ENCODE measurements at regions not wholly inside any gene's neighbourhood (a gene's known extent, or its start where the extent isn't known, plus 50 kb on each side); places are given as distances from the start of the nearest gene placed in this dataset.
A peak's percentile ranks its signal among the peaks of the same experiment; 100 is the strongest.

DNA sequence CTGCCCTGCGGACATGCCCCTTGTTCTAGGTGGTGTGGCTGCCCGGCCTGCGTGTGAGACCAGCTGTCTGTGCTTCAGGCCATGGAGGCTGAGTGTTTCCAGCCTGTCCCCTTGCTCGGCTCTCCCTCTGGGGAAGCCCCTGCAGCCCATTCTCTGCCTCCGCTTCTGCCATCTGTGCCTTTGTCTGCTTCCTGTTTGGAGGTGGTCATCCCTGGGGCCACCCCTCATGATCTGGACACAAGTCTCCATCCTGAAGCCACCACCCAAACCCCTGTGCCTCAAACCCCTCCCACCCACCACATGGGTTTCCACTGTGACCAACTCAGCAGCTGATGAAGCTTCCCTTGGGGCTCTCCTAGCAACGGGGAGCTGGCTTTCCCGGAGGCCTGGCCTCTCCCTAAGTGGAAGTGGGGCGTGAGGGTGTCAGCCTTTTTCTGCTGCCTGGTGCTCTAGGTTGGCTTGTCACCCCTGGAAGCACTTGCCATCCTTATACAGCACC lies 184.9 kb downstream of the SEC14L1 start:
- H3K9ac ChIP-seq, result peak overlapping the region; percentile 64
- no peak overlapping the region for H3K4me3 ChIP-seq (IDR thresholded peaks at IDR 0.05; ENCODE audit: insufficient read depth, low read depth, low read length)
- H3K27me3 ChIP-seq (ENCODE audit: insufficient read depth, low read depth), result no peaks in the 10 kb centered on the region
- no peaks in the 10 kb centered on the region for H4K20me1 ChIP-seq (ENCODE audit: insufficient read depth)
- H3K36me3 ChIP-seq (ENCODE audit: insufficient read depth), result no peaks in the 10 kb centered on the region
- peaks cover 61% of the 10 kb centered on the region for H3K4me1 ChIP-seq (ENCODE audit: low read depth, poor library complexity, severe bottlenecking)
- peak overlapping the region; percentile 74 for H3K27ac ChIP-seq
- H2AFZ ChIP-seq (ENCODE audit: low read depth), result peak overlapping the region; percentile 7; the same call in 1 of the 2 replicates
- TF ChIP-seq, protein P1, sequence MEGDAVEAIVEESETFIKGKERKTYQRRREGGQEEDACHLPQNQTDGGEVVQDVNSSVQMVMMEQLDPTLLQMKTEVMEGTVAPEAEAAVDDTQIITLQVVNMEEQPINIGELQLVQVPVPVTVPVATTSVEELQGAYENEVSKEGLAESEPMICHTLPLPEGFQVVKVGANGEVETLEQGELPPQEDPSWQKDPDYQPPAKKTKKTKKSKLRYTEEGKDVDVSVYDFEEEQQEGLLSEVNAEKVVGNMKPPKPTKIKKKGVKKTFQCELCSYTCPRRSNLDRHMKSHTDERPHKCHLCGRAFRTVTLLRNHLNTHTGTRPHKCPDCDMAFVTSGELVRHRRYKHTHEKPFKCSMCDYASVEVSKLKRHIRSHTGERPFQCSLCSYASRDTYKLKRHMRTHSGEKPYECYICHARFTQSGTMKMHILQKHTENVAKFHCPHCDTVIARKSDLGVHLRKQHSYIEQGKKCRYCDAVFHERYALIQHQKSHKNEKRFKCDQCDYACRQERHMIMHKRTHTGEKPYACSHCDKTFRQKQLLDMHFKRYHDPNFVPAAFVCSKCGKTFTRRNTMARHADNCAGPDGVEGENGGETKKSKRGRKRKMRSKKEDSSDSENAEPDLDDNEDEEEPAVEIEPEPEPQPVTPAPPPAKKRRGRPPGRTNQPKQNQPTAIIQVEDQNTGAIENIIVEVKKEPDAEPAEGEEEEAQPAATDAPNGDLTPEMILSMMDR (conservative IDR thresholded peaks at IDR 0.05; ENCODE audit: low read depth, low read length), result no peak
- peaks cover 84% of the 10 kb centered on the region for H3K79me2 ChIP-seq (ENCODE audit: insufficient read depth, low read depth)
- peak overlapping the region; percentile 50 for H3K4me2 ChIP-seq

DNA sequence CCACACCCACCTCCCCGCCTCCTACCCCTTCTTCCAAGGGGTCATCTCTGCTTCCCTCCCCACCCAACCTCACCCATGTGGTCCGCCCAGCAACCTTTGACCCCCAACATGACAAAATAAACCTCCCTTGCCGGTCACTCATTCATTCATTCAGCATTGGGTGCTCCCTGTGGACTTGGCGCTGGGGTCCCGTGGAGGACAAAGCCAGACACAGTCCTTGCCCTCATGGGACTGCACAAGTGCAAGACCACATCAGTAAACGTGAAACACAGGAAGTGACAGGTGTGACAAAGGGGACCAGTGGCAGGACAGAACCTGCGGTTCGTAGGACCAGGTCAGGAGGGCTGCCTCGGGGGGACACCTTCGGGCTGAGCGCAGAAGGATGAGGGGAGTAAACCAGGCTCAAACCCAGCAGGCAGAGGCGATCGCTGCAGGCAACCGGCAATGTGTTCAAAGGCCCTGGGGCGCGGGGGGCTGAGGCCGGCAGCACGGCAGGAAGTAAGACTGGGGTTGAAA lies 185.4 kb downstream of the SEC14L1 start:
- peak overlapping the region; percentile 74 for H3K27ac ChIP-seq
- peak overlapping the region; percentile 64; the same call in 1 of the 2 replicates for H3K9ac ChIP-seq
- H3K4me2 ChIP-seq, result peak overlapping the region; percentile 50; the same call in 1 of the 2 replicates
- H3K79me2 ChIP-seq (ENCODE audit: insufficient read depth, low read depth), result peaks cover 79% of the 10 kb centered on the region
- no peak overlapping the region for H2AFZ ChIP-seq (ENCODE audit: low read depth)
- H4K20me1 ChIP-seq (ENCODE audit: insufficient read depth), result no peaks in the 10 kb centered on the region
- no peaks in the 10 kb centered on the region for H3K36me3 ChIP-seq (ENCODE audit: insufficient read depth)
- peaks cover 66% of the 10 kb centered on the region for H3K4me1 ChIP-seq (ENCODE audit: low read depth, poor library complexity, severe bottlenecking)
- H3K27me3 ChIP-seq (ENCODE audit: insufficient read depth, low read depth), result no peaks in the 10 kb centered on the region
- TF ChIP-seq, protein P1 (conservative IDR thresholded peaks at IDR 0.05; ENCODE audit: low read depth, low read length), result no peak
- no peak overlapping the region for H3K4me3 ChIP-seq (IDR thresholded peaks at IDR 0.05; ENCODE audit: insufficient read depth, low read depth, low read length)

DNA sequence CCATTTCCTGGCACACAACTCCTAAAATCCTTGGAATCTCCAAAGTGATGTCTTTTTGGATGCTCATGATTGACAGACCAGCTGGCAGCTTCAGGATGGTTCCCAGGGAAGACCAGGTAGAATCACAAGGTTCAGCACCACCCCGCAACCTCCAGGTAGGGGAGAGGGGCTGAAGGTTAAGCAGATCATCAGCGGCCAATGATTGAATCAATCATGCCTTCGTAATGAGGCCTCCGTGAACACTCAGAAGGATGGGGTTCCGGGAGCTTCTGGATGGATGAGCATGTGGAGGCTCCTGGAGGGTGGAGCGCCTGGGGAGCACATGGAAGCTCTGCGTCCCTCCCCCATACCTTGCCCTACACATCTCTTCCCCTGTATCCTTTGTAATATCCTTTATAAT lies 185.9 kb downstream of the SEC14L1 start:
- Histone ChIP-seq H3K4me3 (IDR thresholded peaks at IDR 0.05; ENCODE audit: insufficient read depth, low read depth, low read length) (no peak overlapping the region), H3K36me3 (ENCODE audit: insufficient read depth) (no peaks in the 10 kb centered on the region), H3K4me1 (ENCODE audit: low read depth, poor library complexity, severe bottlenecking) (peaks cover 67% of the 10 kb centered on the region), H3K79me2 (ENCODE audit: insufficient read depth, low read depth) (peaks cover 74% of the 10 kb centered on the region), H3K27me3 (ENCODE audit: insufficient read depth, low read depth) (no peaks in the 10 kb centered on the region), H4K20me1 (ENCODE audit: insufficient read depth) (no peaks in the 10 kb centered on the region), H2AFZ (ENCODE audit: low read depth) (no peak overlapping the region), H3K4me2 (no peak overlapping the region), H3K9ac (no peak overlapping the region), H3K27ac (peak overlapping the region; percentile 74; the same call in 1 of the 2 replicates)
- TF ChIP-seq, protein P1 (conservative IDR thresholded peaks at IDR 0.05; ENCODE audit: low read depth, low read length), result no peak

DNA sequence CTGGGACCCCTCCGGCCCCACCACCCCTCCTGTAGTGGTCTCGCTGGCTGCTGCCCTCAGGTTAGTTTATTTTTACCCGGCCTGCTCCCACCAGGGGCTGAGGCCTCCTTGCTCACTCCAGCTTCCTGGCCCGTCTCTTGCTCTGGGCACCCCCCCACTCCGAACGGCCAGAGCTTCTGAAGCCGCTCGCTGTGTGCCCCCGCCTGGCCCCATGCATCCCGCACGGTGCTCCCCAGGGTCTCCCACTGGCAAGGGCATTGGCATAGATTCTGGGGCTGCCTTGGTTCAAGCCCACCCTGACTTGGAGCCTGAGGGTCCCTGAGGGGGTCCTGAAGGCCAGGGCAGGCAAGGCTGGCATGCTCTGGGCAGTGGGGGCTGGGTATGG lies 186.4 kb downstream of the SEC14L1 start:
- no peak overlapping the region for H3K27ac ChIP-seq
- H3K4me3 ChIP-seq (IDR thresholded peaks at IDR 0.05; ENCODE audit: insufficient read depth, low read depth, low read length), result no peak overlapping the region
- peaks cover 68% of the 10 kb centered on the region for H3K79me2 ChIP-seq (ENCODE audit: insufficient read depth, low read depth)
- peaks cover 67% of the 10 kb centered on the region for H3K4me1 ChIP-seq (ENCODE audit: low read depth, poor library complexity, severe bottlenecking)
- H3K9ac ChIP-seq, result no peak overlapping the region
- H4K20me1 ChIP-seq (ENCODE audit: insufficient read depth), result no peaks in the 10 kb centered on the region
- no peak overlapping the region for H3K4me2 ChIP-seq
- no peaks in the 10 kb centered on the region for H3K27me3 ChIP-seq (ENCODE audit: insufficient read depth, low read depth)
- TF ChIP-seq, protein P1 (conservative IDR thresholded peaks at IDR 0.05; ENCODE audit: low read depth, low read length), result no peak
- no peaks in the 10 kb centered on the region for H3K36me3 ChIP-seq (ENCODE audit: insufficient read depth)
- no peak overlapping the region for H2AFZ ChIP-seq (ENCODE audit: low read depth)
